Mucosa of rectum (tissue), 2 donors: ENCODE measurements at regions not wholly inside any gene's neighbourhood (a gene's known extent, or its start where the extent isn't known, plus 50 kb on each side); places are given as distances from the start of the nearest gene placed in this dataset.
"Not testable (repeated sequence)": the region's sequence is repeated elsewhere in the genome, so short reads cannot be mapped to it uniquely, and the experiment has no call there.

Experiments
- H3K27ac ChIP-seq, 2 donors: one replicate each; pipeline ENCODE4 v1.7.0; 2013; ENCODE audit warnings: inconsistent platforms in 2 of 2, low read depth in 2 of 2, low read length in 2 of 2
- H3K27me3 ChIP-seq, 2 donors: one replicate each; pipeline ENCODE4 v1.7.0; 2013; ENCODE audit warnings: low read length in 2 of 2; ENCODE audit not compliant: control insufficient read depth in 2 of 2, insufficient read depth in 2 of 2
- H3K36me3 ChIP-seq, 2 donors: one replicate each; pipeline ENCODE4 v1.7.0; 2013; ENCODE audit warnings: low read length in 2 of 2; ENCODE audit not compliant: control insufficient read depth in 2 of 2, insufficient read depth in 2 of 2
- H3K4me1 ChIP-seq, 2 donors: one replicate each; pipeline ENCODE4 v1.7.0; 2013; ENCODE audit warnings: low read length in 2 of 2, mild to moderate bottlenecking in 1 of 2; ENCODE audit not compliant: control insufficient read depth in 2 of 2, insufficient read depth in 2 of 2
- H3K4me3 ChIP-seq, 2 donors: one replicate each; pipeline ENCODE4 v1.7.0; 2013; ENCODE audit warnings: low read length in 2 of 2
- H3K9ac ChIP-seq, 2 donors: one replicate each; pipeline ENCODE4 v1.7.0; 2013; ENCODE audit warnings: low read length in 2 of 2, low read depth in 1 of 2, mild to moderate bottlenecking in 1 of 2
- H3K9me3 ChIP-seq, 2 donors: one replicate each; pipeline ENCODE4 v1.7.0; 2013; ENCODE audit warnings: low read length in 2 of 2; ENCODE audit not compliant: control insufficient read depth in 2 of 2
- donor health status: healthy.
- donor health status: Normal muscosa, but diverticular disease.

- Histone ChIP-seq H3K27ac (no peak overlapping the region), H3K4me3 (no peak overlapping the region), H3K36me3 (no peaks in the 10 kb centered on the region), H3K9ac (no peak overlapping the region), H3K27me3 (no peaks in the 10 kb centered on the region), H3K9me3 (no peaks in the 10 kb centered on the region), H3K4me1 (no peaks in the 10 kb centered on the region)
Observed at GRCh38 chr6:51318674-51319073, 500.0 kb downstream of the TFAP2B start.

DNA sequence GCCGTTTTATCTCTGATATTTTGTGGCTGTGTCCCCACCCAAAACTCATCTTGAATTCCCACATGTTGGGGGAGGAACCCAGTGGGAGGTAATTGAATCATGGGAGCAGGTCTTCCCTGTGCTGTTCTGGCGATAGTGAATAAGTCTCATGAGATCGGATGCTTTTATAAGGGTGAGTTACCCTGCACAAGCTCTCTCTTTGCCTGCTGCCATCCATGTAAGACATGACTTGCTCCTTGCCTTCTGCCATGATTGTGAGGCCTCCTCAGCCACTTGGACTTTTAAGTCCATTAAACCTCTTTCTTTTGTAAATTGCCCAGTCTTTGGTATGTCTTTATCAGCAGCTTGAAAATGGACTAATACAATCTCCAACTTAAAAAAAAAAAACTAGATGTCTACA lies 502.8 kb downstream of the TFAP2B start:
- H3K27ac ChIP-seq, H3K9me3 ChIP-seq, H3K36me3 ChIP-seq, H3K27me3 ChIP-seq, H3K9ac ChIP-seq, H3K4me1 ChIP-seq, H3K4me3 ChIP-seq: not testable (repeated sequence)

DNA sequence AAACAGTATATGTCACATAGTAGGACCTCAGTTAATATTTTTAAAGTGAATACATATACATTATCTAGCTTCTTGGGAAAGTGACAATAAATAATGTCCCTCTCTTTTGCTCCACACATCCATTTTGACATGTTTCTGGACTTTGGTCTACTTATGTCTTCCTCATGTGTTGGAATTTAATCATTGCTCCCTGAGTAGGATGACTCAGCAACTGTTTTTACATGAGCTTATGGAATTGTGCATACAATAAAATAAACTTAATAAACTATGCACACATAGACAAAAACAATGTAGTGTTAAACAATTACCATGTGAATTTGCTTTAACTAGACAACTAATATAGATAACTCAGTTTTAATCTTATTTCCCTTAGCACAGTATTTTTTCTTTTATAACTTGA lies 503.8 kb downstream of the TFAP2B start:
- H3K4me3 ChIP-seq, result no peak overlapping the region
- no peaks in the 10 kb centered on the region for H3K36me3 ChIP-seq
- no peaks in the 10 kb centered on the region for H3K9me3 ChIP-seq
- no peak overlapping the region for H3K27ac ChIP-seq
- no peak overlapping the region for H3K9ac ChIP-seq
- no peaks in the 10 kb centered on the region for H3K4me1 ChIP-seq
- H3K27me3 ChIP-seq, result no peaks in the 10 kb centered on the region

DNA sequence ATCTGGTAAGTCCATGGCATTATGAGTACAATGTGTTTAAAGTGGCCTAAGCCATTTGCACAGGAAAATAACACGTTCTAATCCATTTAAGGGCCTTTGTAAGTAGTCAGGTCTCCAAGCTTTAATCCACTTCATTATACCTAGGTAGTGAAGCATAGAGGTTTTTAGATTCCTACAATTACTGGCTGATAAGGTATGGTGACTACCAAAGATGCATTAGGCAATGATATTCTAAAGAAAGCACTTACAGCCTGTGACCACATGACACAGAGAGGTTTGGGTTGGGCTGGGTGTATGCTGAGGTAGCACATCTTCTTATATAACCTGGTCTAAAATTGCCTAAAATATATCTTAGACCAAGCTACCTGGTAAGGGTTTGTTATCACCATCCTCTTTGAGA lies 504.4 kb downstream of the TFAP2B start:
- no peak overlapping the region for H3K4me3 ChIP-seq
- no peaks in the 10 kb centered on the region for H3K9me3 ChIP-seq
- H3K36me3 ChIP-seq, result no peaks in the 10 kb centered on the region
- no peak overlapping the region for H3K27ac ChIP-seq
- no peaks in the 10 kb centered on the region for H3K4me1 ChIP-seq
- H3K27me3 ChIP-seq, result no peaks in the 10 kb centered on the region
- no peak overlapping the region for H3K9ac ChIP-seq

- H3K27ac ChIP-seq, result no peak overlapping the region
Observed at GRCh38 chr6:51330971-51331370, 512.3 kb downstream of the TFAP2B start.

GRCh38 chr6:51335543-51335942 lies 516.9 kb downstream of the TFAP2B start:
- Histone ChIP-seq H3K36me3 (no peaks in the 10 kb centered on the region), H3K27me3 (no peaks in the 10 kb centered on the region), H3K27ac (no peak overlapping the region), H3K4me3 (no peak overlapping the region), H3K9ac (no peak overlapping the region), H3K9me3 (no peaks in the 10 kb centered on the region), H3K4me1 (no peaks in the 10 kb centered on the region)

More at GRCh38 chr6:51330971-51331370, 512.3 kb downstream of the TFAP2B start:
- Histone ChIP-seq H3K9me3 (no peaks in the 10 kb centered on the region), H3K9ac (no peak overlapping the region), H3K36me3 (no peaks in the 10 kb centered on the region), H3K4me3 (no peak overlapping the region), H3K27me3 (no peaks in the 10 kb centered on the region), H3K4me1 (no peaks in the 10 kb centered on the region)

DNA sequence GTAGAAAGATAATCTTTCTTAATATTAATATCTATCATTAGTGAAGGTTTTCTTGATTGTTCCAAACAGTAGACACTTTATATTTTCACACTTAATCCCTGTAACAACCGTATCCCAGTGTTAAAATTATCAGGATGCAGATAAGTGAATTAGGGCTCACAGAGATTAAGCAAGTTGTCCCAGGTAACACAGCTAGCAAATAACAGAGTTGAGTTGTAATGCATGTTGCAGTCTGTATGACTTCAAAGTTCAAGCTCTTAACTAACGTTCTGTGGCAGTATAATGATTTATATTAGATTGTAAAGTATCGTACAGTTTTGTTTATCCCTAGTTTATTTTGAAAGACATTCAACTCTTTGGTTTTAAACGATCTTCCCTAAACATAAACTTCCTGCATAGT lies 517.5 kb downstream of the TFAP2B start:
- no peaks in the 10 kb centered on the region for H3K36me3 ChIP-seq
- no peak overlapping the region for H3K9ac ChIP-seq
- H3K27ac ChIP-seq, result no peak overlapping the region
- H3K27me3 ChIP-seq, result no peaks in the 10 kb centered on the region
- H3K4me1 ChIP-seq, result no peaks in the 10 kb centered on the region
- no peaks in the 10 kb centered on the region for H3K9me3 ChIP-seq
- no peak overlapping the region for H3K4me3 ChIP-seq

GRCh38 chr6:51337277-51337676 lies 518.6 kb downstream of the TFAP2B start:
- H3K27me3 ChIP-seq, result no peaks in the 10 kb centered on the region
- H3K27ac ChIP-seq, result no peak overlapping the region
- H3K4me1 ChIP-seq, result no peaks in the 10 kb centered on the region
- H3K9me3 ChIP-seq, result no peaks in the 10 kb centered on the region
- no peak overlapping the region for H3K4me3 ChIP-seq
- H3K9ac ChIP-seq, result no peak overlapping the region
- H3K36me3 ChIP-seq, result no peaks in the 10 kb centered on the region

- H3K9ac ChIP-seq, result no peak overlapping the region
- H3K4me1 ChIP-seq, result no peaks in the 10 kb centered on the region
- no peak overlapping the region for H3K27ac ChIP-seq
- no peaks in the 10 kb centered on the region for H3K9me3 ChIP-seq
- H3K36me3 ChIP-seq, result no peaks in the 10 kb centered on the region
- no peak overlapping the region for H3K4me3 ChIP-seq
- H3K27me3 ChIP-seq, result no peaks in the 10 kb centered on the region
Observed at GRCh38 chr6:51339108-51339507, 520.4 kb downstream of the TFAP2B start.

GRCh38 chr6:51339728-51340127 lies 521.1 kb downstream of the TFAP2B start:
- no peak overlapping the region for H3K9ac ChIP-seq
- H3K27ac ChIP-seq, result no peak overlapping the region
- no peaks in the 10 kb centered on the region for H3K36me3 ChIP-seq
- no peaks in the 10 kb centered on the region for H3K27me3 ChIP-seq
- no peaks in the 10 kb centered on the region for H3K4me1 ChIP-seq
- no peak overlapping the region for H3K4me3 ChIP-seq
- no peaks in the 10 kb centered on the region for H3K9me3 ChIP-seq

- H3K36me3 ChIP-seq, result no peaks in the 10 kb centered on the region
- H3K9me3 ChIP-seq, result no peaks in the 10 kb centered on the region
- H3K27ac ChIP-seq, result no peak overlapping the region
- no peaks in the 10 kb centered on the region for H3K27me3 ChIP-seq
- no peak overlapping the region for H3K9ac ChIP-seq
- H3K4me1 ChIP-seq, result no peaks in the 10 kb centered on the region
- H3K4me3 ChIP-seq, result no peak overlapping the region
Observed at GRCh38 chr6:51342393-51342792, 523.7 kb downstream of the TFAP2B start.
